ENCODE measurements at regions not wholly inside any gene's neighbourhood (a gene's known extent, or its start where the extent isn't known, plus 50 kb on each side); places are given as distances from the start of the nearest gene placed in this dataset.

- FAIRE-seq (no peak), DNase-seq (ENCODE audit: insufficient read length, low spot score) (no peak)
- TF ChIP-seq, protein P1, sequence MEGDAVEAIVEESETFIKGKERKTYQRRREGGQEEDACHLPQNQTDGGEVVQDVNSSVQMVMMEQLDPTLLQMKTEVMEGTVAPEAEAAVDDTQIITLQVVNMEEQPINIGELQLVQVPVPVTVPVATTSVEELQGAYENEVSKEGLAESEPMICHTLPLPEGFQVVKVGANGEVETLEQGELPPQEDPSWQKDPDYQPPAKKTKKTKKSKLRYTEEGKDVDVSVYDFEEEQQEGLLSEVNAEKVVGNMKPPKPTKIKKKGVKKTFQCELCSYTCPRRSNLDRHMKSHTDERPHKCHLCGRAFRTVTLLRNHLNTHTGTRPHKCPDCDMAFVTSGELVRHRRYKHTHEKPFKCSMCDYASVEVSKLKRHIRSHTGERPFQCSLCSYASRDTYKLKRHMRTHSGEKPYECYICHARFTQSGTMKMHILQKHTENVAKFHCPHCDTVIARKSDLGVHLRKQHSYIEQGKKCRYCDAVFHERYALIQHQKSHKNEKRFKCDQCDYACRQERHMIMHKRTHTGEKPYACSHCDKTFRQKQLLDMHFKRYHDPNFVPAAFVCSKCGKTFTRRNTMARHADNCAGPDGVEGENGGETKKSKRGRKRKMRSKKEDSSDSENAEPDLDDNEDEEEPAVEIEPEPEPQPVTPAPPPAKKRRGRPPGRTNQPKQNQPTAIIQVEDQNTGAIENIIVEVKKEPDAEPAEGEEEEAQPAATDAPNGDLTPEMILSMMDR (IDR thresholded peaks at IDR 0.05; ENCODE audit: insufficient read depth, missing control alignments), result no peak
Observed at GRCh38 chr20:24718277-24718676, 230.8 kb upstream of the CST7 start.

- FAIRE-seq, result no peak
- no peak for DNase-seq (ENCODE audit: insufficient read length, low spot score)
- TF ChIP-seq, protein P1 (IDR thresholded peaks at IDR 0.05; ENCODE audit: insufficient read depth, missing control alignments), result no peak
Observed at GRCh38 chr20:24718696-24719095, 230.4 kb upstream of the CST7 start.

DNA sequence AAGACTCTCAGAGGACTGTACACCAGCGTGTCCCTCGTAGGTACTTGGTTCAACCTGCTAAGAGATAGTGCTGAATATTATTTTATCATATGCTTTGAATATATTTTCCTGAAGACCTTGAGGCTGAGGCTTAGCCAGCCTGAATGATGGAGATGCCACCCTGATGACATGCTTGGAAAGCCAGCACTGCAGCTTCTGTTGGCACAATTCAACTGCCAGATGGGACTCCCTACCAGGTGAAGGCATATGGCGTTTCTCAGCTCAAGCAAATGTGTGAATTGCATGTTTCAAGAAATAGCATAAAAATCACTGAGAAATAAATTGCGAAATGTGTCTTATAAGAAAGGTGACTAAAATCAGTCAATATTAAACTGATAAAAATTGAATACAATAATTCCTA is 228.1 kb upstream of the CST7 start:
- no peak for FAIRE-seq
- DNase-seq (ENCODE audit: insufficient read length, low spot score), result no peak
- TF ChIP-seq, protein P1 (IDR thresholded peaks at IDR 0.05; ENCODE audit: insufficient read depth, missing control alignments), result no peak

DNA sequence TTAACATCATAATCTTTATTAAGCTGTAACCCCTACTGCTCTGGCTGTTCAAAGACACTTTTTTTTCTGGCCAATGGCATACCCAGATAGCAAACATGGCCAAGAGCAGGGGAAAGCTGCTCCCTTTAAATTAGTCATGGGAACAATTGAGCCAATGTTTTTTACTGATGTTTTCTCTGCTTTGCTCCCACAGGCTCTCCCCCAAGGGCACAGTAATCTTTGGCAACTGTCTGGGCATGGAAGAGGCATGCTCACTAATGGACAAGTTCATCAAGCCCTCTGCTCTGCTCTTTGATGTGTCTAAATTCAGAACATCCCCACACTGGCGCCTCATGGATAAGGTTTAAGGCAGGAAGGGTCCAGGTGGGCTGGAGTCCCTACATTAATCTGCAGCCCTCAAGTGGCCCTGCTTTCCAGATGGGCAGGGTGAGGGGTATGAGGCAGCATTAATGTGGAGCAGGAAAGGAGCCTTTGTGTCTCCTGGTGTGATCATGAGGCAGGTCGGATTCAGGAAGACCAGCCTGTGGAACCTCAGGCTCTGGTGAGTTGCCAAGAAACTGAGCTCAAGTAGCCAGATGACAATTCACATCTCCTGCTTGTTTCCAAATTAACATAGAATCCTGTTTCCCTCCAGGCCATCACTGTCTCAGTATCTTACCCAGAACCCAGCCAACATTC is 227.0 kb upstream of the CST7 start:
- DNase-seq (ENCODE audit: insufficient read length, low spot score), result no peak
- TF ChIP-seq, protein P1 (IDR thresholded peaks at IDR 0.05; ENCODE audit: insufficient read depth, missing control alignments), result no peak
- FAIRE-seq, result no peak

GRCh38 chr20:24722586-24722985 is 226.5 kb upstream of the CST7 start:
- DNase-seq (ENCODE audit: insufficient read length, low spot score) (no peak), FAIRE-seq (no peak)

GRCh38 chr20:24723186-24723585 is 225.9 kb upstream of the CST7 start:
- TF ChIP-seq, protein P1 (IDR thresholded peaks at IDR 0.05; ENCODE audit: insufficient read depth, missing control alignments), result no peak
- FAIRE-seq, result no peak
- DNase-seq (ENCODE audit: insufficient read length, low spot score), result no peak

More at GRCh38 chr20:24722586-24722985, 226.5 kb upstream of the CST7 start:
- TF ChIP-seq, protein P1 (IDR thresholded peaks at IDR 0.05; ENCODE audit: insufficient read depth, missing control alignments), result no peak

DNA sequence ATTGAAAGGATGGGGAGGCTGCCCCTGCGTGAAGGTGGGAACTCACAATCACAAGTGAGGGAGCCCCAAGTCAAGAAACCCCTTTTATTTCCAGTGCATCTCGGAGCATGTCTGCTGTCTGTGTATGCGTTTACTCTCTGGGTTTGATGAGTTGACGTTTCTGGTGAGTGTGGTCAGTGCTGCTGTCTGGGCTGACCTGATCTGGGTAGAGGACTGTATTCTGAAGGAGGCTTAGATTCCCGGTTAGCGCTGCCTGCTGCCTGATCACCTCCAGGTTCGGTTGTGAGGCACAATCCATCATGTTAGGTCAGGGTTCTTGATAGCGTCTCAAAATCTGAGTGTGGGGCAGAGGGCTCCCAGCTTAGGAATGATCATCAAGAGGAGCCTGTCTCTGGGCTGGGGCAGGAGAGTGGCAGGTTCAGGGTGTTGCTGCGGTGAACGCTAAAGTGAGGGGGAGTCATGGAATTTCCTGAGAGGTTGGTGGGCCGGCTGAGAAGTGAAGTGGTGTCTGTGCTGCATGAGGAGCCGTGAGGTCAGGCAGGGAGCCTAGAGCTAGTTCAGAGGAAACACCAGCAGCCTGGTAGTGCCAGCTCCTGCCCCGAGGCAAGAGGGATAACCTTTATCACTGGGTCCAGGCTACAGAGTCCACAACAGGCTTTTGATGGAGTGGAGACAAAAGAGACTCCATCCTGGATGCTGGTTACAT is 225.3 kb upstream of the CST7 start:
- TF ChIP-seq, protein P1 (IDR thresholded peaks at IDR 0.05; ENCODE audit: insufficient read depth, missing control alignments), result no peak
- DNase-seq (ENCODE audit: insufficient read length, low spot score) (no peak), FAIRE-seq (no peak)

All from D721Med (cell line).